HS-27A (cell line): ENCODE measurements at regions not wholly inside any gene's neighbourhood (a gene's known extent, or its start where the extent isn't known, plus 50 kb on each side); places are given as distances from the start of the nearest gene placed in this dataset.
"Not testable (repeated sequence)": the region's sequence is repeated elsewhere in the genome, so short reads cannot be mapped to it uniquely, and the experiment has no call there.

Experiments used
- DNase-seq: peaks from one replicate; pipeline ENCODE4 v3.0.0-alpha.2; 2012; ENCODE audit warnings: low read depth, missing footprints

DNA sequence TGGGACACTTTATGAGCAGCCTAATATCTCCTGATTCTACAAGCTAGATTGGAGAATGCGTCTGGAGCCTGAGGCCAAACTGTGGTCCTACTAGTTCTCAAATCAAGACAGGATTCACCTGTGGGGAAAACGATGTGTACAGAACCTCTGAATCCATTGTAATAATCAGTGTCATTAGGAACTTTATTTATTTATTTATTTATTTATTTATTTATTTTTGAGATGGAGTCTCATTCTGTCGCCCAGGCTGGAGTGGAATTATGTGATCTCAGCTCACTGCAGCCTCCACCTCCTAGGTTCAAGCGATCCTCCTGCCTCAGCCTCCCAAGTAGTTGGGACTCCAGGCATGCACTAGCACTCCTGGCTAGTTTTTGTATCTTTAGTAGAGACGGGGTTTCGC lies 52.6 kb upstream of the KIF26B start:
- DNase-seq = not testable (repeated sequence)

DNA sequence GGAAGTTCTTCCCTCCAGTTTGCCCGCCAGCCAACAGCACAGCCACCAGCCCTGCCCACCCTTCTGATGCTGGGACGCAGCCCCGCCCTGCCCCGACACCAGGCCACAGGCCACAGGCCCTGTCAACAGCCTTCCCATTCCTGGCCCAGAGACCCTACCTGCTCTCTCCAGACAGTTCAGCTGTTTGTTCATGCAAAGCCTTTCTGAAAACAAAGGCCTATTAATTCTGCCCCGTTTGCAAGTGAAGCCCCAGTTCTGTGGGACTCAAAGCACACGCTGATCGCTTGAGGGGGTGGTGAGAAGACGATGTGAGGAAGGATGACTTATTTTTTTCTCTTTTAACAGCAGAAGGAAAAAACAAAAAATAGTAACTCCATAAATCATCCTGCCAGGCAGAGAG lies 55.4 kb upstream of the KIF26B start:
- DNase-seq = no peak

DNA sequence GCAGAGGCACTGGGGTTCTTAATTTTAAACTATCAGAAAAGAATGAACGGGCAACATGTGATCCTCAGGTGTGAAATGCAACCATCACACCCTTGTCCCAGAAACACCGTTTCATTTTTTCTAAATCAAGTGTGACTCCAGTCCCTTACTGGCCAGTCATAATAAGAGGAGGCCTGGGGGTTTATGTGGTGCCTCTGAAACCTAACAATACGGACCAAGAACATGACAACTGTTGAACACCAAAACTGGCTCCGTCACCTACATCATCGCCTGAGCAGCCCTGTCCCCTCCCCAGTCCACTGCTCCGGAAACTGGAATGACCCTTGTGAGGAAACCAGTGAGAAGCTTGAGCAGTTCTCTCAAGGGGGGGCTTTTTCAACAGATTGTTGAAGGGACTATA lies 55.9 kb upstream of the KIF26B start:
- DNase-seq = no peak

DNA sequence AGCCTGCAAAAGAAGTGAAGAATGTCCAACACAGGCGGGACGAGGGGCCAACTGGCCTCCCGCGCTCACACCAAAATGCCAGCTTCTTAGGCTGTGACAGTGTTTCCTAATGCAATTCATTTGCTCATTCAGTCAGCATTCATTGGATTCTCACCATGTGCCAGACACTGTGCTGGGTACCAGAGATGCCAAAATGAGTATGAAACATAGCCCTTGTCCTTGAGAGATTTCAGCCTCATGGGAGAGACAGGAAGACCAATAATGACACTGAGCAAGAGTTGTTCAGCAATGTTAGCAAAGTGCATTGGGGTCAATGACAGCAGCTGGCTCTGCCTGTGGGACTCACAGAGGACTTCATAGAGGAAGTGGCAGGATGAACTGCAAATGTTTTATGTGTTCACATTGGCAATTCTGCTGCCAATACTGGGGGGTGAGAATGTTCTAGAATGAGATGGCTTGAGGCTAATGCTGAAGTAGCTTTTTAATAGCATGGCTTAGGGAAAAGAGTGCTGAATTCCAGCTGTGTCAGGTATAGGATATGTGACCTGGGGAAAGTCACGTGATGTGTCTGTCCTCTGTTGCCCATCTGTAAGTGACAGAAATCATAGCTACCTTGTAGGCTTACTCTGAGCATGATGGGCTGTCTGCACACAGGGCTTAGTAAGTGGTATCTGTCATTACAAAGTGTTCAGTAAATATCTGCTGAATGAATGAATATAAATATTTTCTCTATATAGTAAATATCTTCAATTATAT lies 58.3 kb upstream of the KIF26B start:
- DNase-seq = no peak

DNA sequence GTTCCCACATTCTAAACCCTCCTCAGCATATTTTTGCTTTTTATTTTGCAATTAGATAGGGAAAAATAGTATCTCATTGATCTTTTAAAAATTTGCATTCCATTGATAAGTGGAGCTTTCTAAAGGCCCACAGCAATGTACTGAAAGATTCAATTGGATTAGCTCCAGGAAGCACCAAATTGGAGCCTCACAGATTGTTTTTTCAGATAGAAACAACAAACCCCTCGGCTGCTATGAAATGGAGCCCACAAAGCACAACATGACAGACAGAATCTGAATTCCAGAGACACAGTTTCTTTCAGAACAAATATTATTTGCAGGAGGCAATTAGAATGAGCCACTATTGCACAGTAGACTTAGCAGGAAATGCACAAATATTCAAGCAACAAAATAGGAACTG lies 58.9 kb upstream of the KIF26B start:
- DNase-seq = no peak

DNA sequence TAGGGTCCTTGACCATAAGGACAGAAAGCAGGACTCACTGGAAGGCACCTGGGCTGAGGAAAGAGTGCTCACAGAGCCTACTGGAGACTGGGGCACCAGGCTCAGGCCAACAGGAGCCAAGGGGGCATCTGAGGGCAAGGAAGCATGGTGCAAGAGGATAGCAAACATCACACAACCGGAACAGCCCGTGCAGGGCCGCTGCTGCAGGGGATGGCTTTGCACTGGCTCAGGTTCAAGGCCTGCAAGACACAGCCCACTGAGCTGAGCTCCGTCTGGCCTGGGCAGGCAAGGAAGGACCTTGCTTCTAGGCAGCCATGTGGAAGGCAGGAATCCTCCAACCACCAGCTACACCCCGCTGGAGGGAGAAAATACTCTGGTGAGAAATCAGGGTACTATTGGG lies 59.8 kb upstream of the KIF26B start:
- DNase-seq = no peak

DNA sequence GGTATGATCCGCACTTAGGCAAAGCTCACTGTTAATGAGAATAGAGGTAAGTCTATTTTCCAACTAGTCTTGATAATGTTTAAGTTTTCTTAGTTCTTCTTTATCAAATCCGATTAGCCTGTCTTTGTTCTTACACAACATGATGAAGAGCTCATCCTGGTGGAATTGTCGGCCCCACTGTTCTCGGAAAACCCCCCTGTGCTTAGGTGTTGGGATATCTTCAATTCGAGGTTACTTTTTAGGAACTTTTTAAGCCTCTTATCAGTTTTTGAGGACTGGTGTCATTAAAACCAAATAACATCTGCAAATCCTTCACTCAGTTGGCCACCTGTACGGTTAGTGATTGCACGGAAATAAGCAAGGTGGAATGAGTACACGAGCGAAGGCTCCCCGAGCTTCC lies 60.7 kb upstream of the KIF26B start:
- no peak for DNase-seq

DNA sequence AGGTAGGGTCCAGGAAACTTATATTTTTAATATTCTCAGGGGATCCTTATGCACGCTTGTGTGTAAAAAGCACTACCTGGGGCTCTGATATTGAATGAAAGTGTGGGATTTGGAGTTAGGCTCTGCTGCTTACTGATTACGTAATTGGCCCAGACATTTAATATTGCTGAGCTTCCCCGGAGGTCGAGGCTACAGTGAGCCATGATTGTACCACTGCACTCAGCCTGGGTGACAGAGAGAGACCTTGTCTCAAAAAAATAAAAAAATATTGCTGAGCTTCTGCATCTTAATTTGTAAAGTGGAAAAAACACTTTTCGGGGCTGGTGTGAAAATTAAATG lies 62.2 kb upstream of the KIF26B start:
- no peak for DNase-seq

DNA sequence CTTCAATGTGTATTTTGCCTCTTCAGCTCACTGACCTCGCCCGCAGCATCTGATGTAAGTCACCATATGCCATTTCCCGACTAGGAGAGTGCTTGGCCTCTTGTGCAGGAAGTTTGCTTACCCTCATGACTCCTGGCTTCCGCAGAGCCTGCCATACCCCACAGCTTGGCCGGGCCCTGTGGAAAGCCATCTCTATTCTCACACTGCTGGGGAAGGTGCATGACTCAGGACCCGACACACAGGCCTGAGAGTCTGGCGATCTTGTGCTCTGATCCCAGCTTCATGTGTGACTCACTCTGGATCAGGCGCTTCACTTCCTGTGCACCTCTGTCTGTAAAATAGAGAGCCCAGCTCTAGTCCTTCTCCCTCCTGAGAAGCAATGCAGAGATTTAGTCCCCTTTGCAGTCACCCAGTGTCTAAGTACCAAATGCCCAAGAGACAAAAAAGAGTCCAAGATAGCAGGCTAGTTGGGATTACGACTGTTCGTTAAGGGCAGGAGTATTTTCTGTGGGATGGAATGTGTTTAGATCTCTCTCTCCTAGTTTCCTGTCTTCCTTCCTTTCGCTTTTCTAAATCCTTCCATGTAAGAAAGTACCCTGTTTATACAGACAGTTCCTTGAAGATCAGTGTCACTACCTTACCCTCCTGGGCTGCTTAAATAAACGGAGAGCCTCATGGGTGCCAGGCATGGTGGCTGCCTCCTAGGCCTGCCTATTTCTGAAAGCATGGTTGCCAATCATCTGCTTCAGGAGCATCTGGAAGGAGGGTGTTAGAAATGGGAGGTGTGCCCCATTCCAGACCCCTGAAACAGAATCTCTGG lies 62.8 kb upstream of the KIF26B start:
- DNase-seq = peak; percentile 69

DNA sequence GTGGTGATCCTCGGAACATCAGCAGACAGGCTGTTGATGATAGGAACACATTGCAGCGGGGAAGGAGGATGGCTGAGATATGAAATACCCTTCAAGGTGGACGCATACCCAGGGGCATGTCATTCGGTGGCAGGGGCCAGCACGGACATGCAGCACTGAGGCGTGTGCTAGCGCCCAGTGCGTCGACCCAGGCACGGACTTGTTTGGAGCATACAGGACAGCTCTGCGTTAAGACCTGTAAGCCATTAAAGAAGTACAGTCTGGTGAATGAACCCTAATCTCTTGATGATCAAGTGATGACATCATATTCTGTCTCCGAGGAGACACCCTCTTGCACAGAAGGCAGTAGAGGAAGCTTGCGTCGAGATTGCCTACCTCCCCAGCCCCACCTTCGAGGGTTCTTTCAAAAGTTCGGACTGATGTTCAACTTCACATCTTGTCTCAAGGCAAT lies 63.6 kb upstream of the KIF26B start:
- no peak for DNase-seq

DNA sequence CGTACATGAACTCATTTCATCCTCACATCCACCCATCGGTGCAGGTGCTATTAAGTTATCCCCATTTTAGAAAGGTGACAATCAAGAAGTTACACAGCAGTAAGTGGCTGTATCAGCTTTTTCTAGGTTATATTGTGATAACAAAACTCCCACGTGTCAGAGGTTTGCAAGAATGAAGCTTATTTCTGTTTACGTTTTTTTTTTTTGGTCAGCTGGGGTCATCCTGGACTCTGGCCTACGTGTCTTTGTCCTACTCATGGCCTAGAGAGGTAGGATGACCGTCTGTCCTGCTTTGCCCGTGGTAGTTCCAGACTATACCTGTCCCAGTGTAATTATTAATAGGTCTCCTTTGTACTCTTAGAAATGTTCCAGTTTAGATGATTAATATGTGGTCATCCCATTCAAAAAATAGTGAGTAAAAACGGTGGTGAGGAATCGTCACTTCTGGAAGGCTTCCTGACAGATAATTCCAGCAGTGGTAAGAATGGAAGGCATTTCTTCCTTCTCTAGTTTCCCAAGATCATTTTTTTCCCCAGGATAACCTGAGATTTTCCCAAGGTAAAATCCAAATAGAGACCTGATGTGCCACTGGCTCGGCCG lies 64.2 kb upstream of the KIF26B start:
- no peak for DNase-seq

DNA sequence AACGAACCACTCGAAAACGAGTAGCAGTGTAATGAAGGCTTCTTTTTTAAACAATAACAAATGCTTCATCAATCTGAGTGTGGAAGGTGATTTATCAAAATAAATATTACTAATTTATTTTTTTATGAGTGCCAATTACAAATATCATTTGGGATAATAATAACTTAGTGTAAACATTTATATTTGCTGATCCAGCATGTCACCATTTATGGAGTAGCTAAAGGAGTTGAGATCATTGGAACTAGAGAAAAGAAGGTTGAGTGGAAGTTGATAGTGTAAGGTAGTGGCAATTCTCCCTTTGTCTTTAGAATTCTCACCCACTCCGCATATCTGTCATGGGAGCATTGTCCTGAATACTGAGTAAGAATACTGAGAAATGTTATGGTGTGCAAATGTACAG lies 67.1 kb upstream of the KIF26B start:
- DNase-seq = no peak

DNA sequence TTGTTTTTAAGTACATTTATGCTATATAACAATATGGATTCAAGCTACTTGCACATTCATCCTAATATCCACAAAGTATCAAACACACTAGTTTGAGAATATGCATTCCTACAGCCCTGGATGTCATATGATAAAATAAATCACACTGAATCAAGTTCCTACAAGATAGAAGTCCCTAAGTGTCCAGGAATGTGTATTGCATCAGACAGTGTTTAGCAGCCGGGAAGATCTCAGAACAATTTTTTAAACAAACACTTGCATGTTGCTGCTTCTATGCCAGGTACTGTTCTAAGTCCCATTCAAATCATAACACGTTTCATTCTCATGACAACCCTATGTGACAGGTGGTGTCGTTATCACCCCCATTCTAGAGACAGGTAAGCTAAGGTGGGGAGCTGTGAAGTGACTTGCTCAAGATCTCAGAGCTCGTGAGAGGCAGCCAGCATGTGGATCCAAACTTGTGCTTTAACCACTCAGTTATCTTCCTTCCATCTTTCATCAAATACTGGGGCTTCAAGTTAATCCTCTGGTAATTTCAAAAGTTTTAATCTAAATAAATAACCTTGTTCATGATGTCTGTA lies 68.3 kb upstream of the KIF26B start:
- no peak for DNase-seq

DNA sequence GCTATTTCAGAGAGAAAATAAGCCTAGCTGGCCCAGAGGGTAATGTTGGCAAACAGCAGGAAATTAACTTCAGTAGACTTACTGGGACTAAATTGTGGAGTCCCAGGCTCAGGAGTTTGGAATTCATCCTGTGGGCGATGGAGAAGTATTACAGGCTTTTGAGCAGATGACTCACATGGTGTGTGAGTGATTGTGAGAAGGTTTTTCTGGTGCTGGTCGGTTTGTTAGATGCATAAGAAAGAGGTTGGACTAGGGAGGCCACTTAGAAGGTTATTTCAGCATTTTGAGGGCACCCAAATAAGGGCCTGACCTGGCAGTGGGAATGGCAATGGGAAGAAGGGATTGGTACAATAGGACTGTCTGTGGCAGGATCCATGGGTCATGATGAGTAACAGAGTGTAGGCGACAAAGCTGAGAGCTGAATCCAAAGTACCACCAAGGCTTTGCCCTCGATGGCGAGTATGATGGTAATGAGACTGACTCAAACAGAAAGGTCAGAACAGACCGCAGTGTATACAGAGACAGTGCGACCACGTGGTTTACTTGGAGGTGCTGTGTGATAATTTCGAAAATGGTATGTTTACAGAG lies 69.2 kb upstream of the KIF26B start:
- peak; percentile 43 for DNase-seq

DNA sequence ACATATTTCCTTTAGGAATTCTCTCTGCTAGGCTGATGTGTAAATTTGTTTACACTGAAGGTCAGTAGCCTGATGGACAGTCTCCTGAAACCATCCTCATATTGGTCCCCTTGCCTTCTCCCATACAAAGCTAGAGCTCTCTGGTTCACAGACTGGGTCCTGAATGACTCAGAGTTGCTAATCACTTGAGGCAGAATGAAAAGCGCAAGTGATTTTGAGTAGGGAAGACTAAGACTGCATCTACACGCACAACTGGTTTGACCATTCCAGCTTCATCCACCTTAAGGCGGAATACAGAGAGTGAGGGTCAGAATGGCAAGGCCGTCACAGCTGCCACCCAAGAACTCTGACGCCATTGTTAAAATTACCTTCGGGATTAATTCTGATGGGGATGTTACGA lies 70.2 kb upstream of the KIF26B start:
- DNase-seq = no peak

DNA sequence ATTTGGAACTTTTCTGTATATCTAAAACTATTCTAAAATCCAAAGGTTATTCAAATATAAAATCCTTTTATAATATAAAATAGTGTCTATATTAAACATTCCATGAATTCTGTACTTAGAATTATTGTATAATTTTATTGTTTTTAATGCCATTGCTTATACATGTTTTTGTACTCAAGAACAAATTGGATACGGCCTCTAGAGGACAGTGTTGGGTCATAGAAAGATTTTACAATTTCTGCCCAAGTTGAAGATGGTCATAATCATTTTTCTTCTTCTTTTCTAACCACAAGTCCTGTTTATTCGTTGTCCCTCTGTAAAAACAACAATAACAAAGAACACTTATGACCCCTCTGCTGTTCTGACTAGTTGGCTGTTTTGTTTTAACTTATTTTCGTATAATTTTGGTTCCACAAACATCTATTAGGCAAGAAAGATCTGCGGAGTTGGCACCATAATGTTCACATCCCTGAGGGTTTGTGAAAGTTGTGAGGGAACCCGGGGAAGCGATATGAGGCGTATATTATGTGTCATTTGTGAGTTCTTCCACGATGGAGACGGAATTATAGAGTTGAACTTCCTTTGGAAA lies 75.7 kb upstream of the KIF26B start:
- DNase-seq = no peak

DNA sequence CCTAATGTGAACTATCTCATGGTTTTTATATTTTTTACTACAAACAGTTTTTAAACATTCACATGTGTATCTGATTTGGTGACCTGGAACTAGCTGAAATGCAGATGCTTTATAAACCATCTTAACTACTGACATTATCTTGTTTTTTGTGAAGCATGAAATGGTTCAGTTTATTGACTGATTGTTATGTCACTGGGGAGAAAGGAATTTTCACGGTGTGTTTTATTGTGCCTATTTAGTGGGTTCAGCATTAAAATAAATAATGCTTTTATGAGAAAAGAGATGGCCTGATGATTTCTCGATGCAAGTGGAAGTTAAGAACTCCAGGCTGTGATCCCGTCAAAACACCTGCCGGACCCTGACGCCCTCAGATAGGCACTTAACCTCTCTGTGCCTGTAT lies 79.9 kb upstream of the KIF26B start:
- no peak for DNase-seq

DNA sequence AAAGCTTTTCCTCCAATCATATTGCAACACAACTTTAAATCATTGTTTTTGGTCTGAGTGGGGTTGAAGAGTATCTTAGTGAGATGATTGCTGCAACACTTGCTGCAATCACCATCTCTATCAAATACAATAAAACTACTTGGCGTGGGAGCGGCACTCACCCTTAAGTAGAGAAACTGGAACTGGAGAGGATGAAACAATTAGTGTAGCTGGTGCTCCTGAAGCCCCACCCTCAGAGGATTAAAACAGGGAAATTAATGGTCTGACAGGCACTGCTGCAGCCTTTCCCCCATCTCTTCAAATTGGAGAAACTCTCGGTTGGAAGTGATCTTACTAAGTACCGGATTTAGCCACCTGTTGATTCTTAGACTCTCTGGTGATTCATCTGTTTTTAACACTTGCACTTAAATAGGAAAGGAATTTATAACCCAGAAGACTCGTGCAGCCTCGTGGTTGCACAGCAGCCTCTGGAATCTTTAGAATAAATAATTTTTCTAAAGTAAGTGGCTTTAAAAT lies 80.5 kb upstream of the KIF26B start:
- DNase-seq = no peak

DNA sequence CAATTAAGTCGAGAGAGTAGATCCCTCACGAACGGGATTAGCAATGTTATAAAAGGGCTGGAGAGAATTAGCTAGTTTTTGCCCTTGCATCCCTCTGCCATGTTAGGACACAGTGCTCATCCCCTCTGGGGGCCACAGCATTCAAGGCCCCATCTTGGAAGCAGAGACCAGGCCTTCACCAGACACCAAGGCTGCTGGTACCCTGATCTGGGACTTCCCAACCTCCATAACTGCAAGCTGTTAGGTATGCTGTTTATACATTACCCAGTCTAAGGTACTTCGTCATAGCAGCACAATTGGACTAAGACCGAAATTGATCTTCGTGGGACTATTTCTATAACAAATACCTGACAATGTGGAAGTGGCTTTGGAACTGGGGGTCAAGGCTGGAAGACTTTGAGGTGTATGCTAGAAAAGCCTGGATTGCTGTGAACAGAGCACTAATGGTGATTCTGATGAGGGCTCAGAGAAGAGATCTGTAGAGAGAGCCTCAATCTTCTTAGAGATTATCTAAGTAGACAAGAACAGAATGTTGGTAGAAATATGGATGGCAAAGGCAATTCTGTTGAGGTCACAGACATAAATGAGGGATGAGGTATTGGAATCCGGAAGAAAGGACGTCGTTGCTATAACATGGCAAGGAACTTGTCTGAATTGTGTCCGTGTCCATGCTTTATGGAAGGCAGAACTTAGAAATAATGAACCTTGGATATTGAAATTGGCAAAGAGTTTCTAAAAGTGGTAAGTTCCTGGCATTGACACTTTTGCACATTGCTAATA lies 83.8 kb upstream of the KIF26B start:
- DNase-seq = no peak

DNA sequence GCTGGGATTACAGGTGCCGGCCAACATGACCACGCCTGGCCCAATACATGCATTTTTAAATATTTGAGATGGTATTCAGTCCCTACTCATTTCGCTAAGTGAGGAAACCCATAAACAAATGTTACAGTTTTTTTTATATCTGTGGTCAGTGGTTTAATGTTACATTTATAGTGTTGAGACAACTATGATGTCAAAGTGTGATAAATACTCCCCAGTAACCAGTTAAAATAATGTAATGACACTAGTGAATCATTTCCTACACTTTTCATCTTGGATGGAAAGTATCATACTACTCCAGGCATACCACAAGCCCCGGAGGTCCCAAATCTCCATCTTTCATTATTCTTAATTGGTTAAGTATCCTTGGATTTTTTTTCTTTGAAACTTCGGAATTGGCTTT lies 87.5 kb upstream of the KIF26B start:
- DNase-seq = no peak

DNA sequence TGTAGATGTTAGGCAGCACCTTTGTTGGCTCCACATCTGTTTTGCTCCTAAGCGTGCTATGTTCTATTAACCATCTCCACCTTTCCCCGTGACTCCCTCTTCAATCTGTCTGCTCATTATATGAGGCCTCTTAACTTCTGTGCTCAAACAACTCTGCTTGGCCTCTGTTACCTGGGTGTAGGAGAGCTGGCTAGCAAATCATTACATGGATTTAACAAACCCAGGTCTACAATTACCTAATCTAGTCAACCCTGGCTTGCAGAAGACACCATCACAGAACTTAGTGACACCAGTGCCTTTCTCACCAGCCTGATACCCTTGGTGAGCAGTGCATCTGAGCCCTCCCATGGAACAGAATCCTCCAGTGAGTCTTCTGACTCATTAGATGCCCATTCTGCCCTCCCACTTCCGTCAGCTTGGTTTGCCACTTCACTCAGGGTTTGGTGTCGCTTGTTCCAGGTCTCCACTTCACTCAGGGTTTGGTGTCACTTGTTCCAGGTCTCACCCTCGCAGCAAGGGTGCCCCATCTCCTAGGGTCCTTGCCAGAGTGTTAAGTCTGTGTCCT lies 92.0 kb upstream of the KIF26B start:
- DNase-seq = no peak
